GM08714 (cell line): ENCODE measurements at regions not wholly inside any gene's neighbourhood (a gene's known extent, or its start where the extent isn't known, plus 50 kb on each side); places are given as distances from the start of the nearest gene placed in this dataset.

Experiments
- H3K4me3 ChIP-seq: fragments of 200-500 bp; sonication (Bioruptor generic); 2 replicates; pipeline ENCODE4 v1.5.1; 2014; ENCODE audit warnings: mild to moderate bottlenecking, low read length, inconsistent platforms
- ZNF274 ChIP-seq: IDR thresholded peaks from 2 replicates; pipeline ENCODE4 v1.6.1; 2012; ENCODE audit warnings: mild to moderate bottlenecking, low read depth, low read length

DNA sequence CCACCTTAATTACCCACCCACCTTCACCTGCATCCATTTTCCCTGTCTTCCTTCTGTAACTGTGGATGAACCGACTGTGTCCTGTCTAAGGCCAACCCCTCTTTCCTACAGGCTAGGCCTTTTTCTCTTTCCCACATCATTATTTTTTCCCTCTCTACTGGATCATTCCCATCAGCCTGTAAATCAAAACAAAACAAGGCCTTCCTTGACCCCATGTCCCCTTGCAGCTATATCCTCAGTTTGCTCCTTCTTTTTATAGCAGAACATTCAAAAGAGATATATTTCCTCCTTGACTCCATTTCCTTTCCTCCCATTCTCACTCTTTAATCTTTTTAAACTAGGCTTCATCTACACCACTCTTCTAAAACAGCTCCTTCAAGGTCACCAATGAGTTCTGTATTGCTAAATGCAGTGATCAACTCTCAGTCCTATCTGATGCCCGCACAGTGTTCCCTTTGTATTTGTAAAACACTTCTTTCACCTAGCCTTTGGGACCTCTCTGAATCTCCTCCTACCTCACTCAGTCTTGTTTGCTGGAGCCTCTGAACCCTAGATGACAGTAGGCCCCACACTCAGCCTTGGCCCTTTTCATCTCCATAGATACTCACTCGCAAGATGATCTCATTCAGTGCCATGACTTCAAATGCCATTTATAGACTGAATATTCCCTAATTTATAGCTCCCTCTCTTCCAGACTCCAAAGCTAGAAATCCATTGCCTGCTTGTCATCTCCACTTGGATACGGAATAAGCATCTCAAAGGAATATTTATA lies 55.7 kb downstream of the CXCR4 start:
- no peak overlapping the region for H3K4me3 ChIP-seq
- TF ChIP-seq ZNF274: no peak

DNA sequence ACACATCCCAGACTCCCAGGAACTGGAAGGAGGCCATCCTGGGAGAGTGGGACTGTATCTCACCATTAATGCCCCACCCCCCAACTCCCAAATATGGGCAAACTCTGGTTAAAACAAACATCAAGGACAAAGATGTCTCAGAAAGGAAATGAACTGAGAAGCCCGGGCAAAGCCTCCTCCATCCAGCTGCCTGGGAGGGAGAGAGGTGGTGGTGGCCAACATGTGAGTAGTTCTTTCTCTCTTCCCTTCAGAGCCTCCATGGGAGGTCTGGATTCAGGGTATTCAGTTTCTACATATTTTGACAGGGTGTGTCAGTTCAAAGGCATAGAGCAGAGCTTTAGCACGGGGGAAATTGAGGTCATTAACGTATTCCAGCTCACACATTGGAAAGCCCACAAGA lies 57.5 kb downstream of the CXCR4 start:
- TF ChIP-seq ZNF274: no peak
- H3K4me3 ChIP-seq: no peak overlapping the region

DNA sequence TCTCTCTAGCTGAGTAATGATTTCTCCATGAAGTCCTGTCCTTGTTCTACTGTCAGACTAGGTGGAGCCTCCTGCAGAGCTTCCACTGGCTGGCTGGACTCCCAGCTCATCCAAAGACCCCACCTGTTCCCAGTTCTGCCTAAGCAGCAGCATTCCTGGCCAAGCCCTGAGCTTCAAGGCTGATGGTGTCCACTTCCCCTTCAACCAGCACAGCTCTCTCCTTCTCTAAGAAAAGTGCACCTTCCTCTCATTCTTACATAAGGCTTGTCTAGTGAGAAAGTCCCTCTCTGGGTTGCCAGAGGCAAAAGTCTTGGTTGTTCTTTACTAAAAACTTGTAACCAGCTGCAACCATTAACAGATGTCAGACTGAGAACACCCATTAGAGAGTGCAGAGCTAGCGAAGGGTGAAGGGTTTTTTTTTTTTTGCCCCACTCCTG lies 58.9 kb downstream of the CXCR4 start:
- no peak overlapping the region for H3K4me3 ChIP-seq
- TF ChIP-seq ZNF274: no peak

DNA sequence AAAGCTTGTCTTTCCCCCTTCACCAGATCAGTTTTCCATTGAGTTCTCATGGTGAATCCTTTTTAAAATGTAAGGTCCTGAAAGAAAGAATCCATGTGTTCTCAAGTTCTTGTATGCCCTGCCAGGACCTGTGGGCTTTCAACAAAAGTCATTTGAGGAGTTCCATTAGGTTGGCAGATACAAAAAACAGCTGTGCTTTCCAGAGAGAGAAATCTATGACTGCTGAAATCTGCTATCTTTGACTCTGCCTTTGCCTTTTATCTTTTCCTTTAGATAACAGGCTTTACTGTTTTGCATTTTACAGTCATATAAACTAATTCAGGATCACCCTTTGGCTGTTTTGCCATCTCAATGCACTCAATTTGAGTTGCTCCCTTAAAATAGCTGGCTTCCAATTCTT lies 59.7 kb downstream of the CXCR4 start:
- TF ChIP-seq ZNF274: no peak
- no peak overlapping the region for H3K4me3 ChIP-seq

DNA sequence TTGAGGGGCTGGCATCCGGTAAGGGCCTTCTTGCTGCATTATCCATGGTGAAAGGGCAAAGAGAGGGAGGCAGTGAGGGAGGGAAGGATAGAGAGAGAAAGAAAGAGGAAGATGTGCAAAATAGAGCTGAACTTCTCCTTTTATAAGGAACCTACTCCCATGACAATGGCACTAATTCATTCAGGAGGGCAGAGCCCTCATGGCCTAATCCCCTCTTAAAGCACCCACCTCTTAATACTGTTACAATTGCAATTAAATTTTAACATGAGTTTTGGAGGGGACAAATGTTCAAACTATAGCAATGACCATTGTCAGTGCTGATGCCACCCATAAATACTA lies 60.2 kb downstream of the CXCR4 start:
- no peak for TF ChIP-seq ZNF274
- H3K4me3 ChIP-seq: peak overlapping the region; percentile 7; the same call in 1 of the 2 replicates

DNA sequence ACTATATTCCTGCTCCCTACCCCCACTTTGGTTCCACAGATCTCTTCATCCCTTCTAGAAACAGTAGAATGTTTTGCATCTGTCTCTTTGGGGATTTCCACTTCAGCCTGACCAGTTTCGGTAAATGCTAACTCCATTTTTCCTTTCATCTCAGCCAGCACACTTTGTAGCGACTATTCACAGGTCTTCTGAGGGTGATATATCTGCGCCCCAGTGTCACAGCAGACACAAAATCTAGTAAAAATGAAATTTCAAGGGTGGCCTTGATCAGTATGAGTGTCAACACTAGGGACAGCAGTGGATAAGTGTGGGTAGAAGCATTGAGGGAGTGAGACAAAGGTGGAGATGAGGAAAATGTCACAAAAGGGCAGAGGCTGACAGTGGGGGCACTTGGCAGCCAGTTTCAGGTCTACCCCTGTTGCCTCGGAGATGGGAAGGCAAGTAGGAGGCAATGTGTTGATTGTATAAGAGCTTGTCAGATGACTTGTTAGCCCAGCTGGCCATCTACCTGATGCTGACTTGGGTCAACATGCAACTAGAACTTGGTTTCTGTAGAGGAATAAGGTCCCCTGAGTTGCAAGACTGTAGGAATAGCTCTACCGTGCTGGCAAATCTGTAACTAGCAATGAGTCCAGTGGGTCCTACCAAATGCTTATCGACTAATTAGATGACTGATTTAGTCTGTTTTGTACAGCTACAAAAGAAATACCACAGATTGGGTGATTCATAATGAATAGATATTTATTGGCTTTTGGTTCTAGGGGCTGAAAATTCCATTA lies 60.7 kb downstream of the CXCR4 start:
- TF ChIP-seq ZNF274: no peak
- H3K4me3 ChIP-seq: peak overlapping the region; percentile 34; the same call in 1 of the 2 replicates

DNA sequence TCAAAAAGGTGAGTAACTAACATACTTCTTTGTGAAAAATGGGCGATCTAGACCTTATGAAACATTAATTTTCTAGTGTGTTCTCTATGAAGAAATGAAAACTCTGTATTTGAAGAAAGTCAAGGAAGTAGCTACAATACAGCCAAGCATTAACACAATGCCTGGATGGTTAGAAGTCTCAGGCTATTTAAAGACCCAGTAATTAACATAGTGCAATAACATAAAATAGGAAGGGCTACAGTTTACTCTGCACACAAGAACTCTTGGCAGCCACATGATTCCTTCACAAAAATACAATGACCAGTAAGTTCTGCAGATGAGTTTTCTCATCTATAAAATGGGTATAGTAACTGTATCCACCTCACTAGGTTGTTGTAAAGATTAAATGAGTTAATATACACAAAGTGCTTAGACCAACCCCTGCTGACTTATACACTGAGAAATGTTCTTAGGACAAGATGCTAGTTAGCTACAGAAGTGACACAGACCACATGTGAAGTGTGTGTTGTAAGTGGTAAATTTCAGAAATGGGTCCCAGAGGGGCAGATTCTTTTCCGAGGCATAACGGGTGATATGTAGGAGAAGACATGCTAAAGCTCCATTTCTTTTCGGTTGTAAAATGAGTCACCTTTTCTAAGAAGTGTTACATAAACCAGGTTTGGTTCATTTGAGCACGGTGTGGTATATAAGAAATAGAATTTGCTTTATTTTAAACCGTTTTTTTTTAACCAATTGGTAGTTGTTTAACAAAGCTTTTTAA lies 61.8 kb downstream of the CXCR4 start:
- H3K4me3 ChIP-seq: no peak overlapping the region
- no peak for TF ChIP-seq ZNF274

DNA sequence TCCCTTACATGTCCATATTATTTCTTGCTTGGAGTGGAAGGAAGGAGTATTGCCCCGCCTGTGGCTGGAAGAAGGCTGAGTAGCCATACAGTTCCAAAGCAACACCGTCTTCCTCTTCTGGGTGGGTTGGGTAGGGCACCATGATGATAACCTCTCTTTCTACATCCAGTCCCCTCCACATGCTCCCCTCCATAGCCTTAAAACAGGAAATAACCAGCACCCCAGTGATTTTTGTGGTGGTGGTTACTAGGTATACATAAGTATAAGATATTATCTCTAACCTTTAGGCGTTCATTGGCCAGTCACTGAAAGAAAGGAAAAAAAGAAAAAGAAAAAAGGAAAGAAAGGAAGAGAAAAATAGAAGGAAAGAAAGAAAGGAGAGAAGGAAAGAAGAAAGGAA lies 63.1 kb downstream of the CXCR4 start:
- no peak overlapping the region for H3K4me3 ChIP-seq
- TF ChIP-seq ZNF274: no peak

DNA sequence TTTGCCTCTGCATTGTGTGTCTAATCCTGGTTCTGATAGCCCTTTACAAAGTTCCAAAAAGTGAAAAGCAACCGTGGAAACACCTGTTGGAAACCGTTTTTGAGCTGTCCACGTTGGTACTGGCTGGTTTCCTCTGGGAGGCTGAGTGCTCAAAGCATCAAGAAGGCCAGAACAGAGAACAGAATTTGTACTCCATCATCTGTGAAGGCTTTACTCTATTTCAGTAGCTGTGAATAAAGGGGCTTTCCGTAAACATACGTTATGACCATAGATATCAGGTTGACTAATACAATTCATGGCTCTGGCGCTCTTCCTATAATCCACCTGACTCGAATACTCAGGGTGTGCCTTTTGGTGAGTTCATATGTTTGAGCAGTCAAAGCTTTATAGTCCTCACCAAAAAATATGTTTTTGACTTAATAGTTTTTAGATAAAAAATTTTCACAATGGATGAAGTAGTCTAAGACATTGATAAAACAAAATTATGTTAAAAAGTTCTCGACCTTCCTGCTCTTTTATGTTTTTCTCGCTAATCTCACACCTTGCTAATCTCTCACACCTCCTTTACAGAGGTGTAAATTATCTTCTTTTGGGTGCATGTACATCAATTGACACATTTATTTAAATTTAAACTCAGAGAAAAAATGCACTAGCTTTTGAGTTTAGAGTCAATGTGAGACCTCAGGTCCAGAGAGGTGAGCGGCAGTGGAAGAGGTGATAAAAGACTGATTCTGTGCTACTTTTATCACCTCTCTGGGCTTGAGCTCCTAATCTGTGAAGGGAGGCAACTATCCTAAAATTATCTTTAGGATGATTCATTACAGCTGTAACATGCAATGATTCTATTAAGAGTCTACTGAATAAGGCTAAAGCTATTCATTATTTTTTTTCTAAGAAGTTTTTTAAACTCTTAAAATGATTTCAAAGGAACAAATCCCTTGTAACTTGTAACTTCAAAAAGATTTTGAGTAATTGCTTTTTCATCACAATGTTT lies 65.3 kb downstream of the CXCR4 start:
- peak overlapping the region; percentile 56; the same call in 1 of the 2 replicates for H3K4me3 ChIP-seq
- TF ChIP-seq ZNF274: no peak

DNA sequence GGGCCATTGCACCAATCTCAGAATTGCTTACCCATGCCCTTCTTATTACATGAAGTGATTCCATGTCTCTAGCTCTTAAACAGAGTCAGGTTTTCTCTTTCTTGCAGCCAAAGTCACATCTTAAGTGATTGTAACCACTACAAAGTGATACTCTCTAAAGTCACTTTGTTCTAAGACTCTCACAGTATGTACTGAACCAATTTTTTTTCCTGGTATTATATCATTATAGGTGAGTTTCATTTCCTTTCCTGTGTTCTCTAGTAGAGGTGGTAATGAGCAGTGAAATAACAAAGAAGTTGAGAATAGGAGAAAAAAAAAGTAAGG lies 66.3 kb upstream of the DARS1 start:
- no peak for TF ChIP-seq ZNF274
- no peak overlapping the region; the same call in 1 of the 2 replicates for H3K4me3 ChIP-seq

DNA sequence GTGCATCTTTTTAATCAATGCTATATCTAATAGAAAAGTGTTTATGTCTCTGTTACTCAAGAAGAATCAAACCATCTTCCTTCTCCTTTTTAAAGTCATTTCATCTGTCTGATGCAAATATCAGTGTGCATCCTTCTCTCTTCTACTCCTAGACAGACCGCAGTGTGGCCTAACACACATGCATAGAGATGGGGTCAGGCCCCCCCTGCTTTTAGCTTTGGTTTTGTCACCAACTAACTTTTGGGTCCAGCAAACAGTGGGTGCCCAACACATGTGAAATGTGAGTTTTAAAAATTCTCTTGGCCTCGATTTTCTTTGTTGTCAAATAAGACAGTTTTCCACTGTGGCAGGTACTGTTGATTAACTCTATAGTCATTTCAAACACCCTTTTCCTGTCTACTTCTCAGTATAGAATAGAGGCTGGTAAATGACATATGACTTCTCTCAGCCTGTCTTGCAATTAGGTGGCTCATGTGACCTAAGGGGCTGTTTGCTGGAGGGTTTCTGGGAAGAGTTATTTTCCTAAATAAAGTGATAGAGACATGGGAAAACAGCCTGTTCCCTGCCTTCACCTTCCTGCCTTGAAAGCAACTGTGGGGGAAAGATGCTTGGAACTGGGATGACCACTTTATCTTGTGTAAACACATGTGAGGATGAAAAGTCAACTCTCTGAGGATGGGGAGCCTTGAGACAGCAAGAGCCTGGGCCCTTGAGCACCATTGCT lies 65.7 kb upstream of the DARS1 start:
- no peak overlapping the region; the same call in 1 of the 2 replicates for H3K4me3 ChIP-seq
- TF ChIP-seq ZNF274: no peak

DNA sequence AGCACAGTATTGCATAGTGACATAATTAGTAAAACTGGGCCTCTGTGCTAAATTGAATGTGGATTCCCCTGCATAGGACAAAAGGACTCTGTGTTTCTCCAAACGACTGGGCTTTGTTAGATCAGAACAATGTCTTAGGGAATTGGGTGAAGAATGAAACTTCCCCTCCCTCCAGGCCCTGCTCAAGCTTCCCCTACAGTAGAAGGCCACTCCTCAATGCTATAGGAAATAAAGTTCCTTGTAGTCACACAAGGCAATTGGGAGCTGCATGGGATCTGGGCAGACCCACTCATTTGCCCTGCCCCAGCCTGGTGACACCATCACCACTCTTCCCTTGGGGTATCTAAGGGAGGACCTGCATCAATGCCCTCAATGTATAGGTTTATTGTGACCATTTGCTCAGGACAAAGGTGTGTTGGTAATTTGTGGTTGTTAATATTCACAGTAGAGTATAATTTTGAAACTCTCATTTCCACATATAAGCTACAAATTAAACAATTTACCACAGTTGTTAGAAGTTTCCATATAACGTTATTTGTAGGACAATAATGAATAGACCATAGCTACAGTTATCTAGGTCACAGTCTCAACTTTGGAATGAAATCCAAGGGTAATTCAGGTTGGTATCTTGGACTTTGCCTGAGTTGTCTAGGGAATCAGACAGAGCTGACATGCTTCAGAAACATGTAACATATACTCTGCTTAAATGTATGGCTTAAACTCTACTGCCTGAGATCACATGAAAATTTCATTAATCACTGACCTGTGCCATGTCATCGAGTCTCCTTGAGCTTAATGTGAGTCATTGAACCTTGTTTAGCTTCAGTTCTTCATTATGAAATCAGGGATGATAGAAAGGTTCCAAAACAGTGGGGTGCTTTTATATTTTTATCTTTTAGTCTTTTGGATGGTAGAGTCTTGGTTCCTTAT lies 64.8 kb upstream of the DARS1 start:
- H3K4me3 ChIP-seq: no peak overlapping the region
- TF ChIP-seq ZNF274: no peak
